Peyer's patch (tissue), 4 donors: ENCODE measurements at regions not wholly inside any gene's neighbourhood (a gene's known extent, or its start where the extent isn't known, plus 50 kb on each side); places are given as distances from the start of the nearest gene placed in this dataset.

Source experiments
- POLR2A ChIP-seq, 2 donors: fragments of 450-650 bp; IDR thresholded peaks; one replicate each; pipeline ENCODE4 v1.5.1; 2017; ENCODE audit warnings: antibody characterized with exemption in 2 of 2, mild to moderate bottlenecking in 2 of 2, moderate library complexity in 2 of 2
- TF ChIP-seq, protein P1 (sequence below), 6 experiments: fragments of 450-650 bp in 4 of 6; fragments of 200-600 bp in 2 of 6; sonication (generic) in 1 of 6; IDR thresholded peaks; one replicate each; pipeline ENCODE4 v1.5.1; 2017 to 2019; ENCODE audit warnings: antibody characterized with exemption in 6 of 6, mild to moderate bottlenecking in 3 of 6, moderate library complexity in 1 of 6

DNA sequence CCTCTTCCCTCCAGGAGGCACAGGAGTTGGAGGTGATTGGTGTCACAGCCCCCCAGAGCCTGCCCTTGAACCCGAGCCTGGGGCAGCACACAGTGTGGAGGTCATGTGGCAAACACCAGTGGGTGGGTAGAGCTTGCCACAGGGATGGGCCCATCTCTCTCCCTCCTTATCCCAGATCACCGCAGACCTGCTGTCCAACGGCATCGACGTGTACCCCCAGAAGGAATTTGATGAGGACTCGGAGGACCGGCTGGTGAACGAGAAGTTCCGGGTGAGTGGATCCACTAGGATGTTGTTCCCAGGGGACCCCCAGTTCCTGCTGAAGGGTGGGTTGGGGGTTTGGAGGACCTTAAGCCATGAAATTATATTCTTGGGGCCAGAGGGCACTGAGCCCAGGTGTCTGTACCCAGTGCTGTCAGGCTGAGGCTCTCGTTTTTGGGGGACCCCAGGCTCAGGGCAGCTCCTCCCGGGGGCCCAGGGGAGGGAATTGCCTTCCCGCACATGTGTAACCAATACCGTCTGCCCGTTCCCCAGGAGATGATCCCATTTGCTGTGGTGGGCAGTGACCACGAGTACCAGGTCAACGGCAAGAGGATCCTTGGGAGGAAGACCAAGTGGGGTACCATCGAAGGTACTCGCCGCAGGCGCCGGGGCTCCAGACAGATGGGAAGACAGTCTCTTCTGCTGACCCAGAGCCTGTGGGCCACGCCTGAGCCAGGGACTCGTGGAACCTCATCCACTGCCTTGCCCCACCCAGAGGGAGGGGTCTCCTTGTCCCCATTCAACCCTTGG, 351.9 kb downstream of the SEC14L1 start:
- TF ChIP-seq, protein P1, sequence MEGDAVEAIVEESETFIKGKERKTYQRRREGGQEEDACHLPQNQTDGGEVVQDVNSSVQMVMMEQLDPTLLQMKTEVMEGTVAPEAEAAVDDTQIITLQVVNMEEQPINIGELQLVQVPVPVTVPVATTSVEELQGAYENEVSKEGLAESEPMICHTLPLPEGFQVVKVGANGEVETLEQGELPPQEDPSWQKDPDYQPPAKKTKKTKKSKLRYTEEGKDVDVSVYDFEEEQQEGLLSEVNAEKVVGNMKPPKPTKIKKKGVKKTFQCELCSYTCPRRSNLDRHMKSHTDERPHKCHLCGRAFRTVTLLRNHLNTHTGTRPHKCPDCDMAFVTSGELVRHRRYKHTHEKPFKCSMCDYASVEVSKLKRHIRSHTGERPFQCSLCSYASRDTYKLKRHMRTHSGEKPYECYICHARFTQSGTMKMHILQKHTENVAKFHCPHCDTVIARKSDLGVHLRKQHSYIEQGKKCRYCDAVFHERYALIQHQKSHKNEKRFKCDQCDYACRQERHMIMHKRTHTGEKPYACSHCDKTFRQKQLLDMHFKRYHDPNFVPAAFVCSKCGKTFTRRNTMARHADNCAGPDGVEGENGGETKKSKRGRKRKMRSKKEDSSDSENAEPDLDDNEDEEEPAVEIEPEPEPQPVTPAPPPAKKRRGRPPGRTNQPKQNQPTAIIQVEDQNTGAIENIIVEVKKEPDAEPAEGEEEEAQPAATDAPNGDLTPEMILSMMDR (IDR thresholded peaks at IDR 0.05) = no peak
- TF ChIP-seq POLR2A (IDR thresholded peaks at IDR 0.05) = no peak
